ENCODE measurements at regions not wholly inside any gene's neighbourhood (a gene's known extent, or its start where the extent isn't known, plus 50 kb on each side); places are given as distances from the start of the nearest gene placed in this dataset.

- TF ChIP-seq EZH2phosphoT487 (IDR thresholded peaks at IDR 0.05; ENCODE audit: low read depth) = no peak
- TF ChIP-seq, protein P1, sequence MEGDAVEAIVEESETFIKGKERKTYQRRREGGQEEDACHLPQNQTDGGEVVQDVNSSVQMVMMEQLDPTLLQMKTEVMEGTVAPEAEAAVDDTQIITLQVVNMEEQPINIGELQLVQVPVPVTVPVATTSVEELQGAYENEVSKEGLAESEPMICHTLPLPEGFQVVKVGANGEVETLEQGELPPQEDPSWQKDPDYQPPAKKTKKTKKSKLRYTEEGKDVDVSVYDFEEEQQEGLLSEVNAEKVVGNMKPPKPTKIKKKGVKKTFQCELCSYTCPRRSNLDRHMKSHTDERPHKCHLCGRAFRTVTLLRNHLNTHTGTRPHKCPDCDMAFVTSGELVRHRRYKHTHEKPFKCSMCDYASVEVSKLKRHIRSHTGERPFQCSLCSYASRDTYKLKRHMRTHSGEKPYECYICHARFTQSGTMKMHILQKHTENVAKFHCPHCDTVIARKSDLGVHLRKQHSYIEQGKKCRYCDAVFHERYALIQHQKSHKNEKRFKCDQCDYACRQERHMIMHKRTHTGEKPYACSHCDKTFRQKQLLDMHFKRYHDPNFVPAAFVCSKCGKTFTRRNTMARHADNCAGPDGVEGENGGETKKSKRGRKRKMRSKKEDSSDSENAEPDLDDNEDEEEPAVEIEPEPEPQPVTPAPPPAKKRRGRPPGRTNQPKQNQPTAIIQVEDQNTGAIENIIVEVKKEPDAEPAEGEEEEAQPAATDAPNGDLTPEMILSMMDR (IDR thresholded peaks at IDR 0.05; ENCODE audit: low read depth, low read length) = no peak
- Histone ChIP-seq H3K36me3 (replicated peaks; ENCODE audit: low read depth, low read length) (no peaks in the 10 kb centered on the region), H2AFZ (ENCODE audit: low read depth, low read length) (no peak overlapping the region), H3K79me2 (ENCODE audit: low read length) (no peaks in the 10 kb centered on the region), H3K9me3 (ENCODE audit: insufficient read depth, low read length) (no peaks in the 10 kb centered on the region), H3K4me2 (ENCODE audit: low read length) (no peak overlapping the region), H3K4me3 (ENCODE audit: low read length) (no peak overlapping the region), H3K9ac (ENCODE audit: low read length) (no peak overlapping the region), H3K27me3 (ENCODE audit: low read depth, low read length) (no peaks in the 10 kb centered on the region), H3K4me1 (ENCODE audit: low read length) (no peaks in the 10 kb centered on the region), H4K20me1 (ENCODE audit: insufficient read depth, low read length) (no peaks in the 10 kb centered on the region), H3K27ac (ENCODE audit: low read length) (no peak overlapping the region)
These were observed 333.4 kb downstream of the YTHDC2 start for GRCh38 chr5:113846941-113847340.

DNA sequence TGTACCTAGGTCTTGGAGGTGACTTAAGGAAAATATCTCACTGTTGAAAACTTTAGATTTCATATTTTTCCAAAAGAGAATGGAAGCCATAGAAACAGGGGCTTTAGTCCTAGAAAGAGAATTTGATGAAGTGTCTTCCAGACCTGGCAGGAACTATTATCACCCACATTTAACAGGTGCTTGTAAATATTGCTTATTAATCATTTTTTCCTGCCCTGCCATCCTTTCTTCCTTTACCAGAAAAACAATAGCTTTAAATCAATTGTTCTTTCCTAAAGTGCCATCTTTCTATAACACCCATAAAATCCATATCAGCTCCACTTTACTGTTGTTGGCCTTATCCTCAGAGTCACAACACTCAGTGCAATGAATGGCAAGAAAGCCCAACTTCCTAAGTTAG is 350.9 kb downstream of the YTHDC2 start:
- Histone ChIP-seq H3K4me2 (ENCODE audit: low read length) (no peak overlapping the region), H3K9me3 (ENCODE audit: insufficient read depth, low read length) (no peaks in the 10 kb centered on the region), H3K36me3 (replicated peaks; ENCODE audit: low read depth, low read length) (no peaks in the 10 kb centered on the region), H2AFZ (ENCODE audit: low read depth, low read length) (no peak overlapping the region), H3K27ac (ENCODE audit: low read length) (no peak overlapping the region), H3K79me2 (ENCODE audit: low read length) (no peaks in the 10 kb centered on the region), H3K9ac (ENCODE audit: low read length) (no peak overlapping the region), H3K4me3 (ENCODE audit: low read length) (no peak overlapping the region), H3K27me3 (ENCODE audit: low read depth, low read length) (no peaks in the 10 kb centered on the region), H4K20me1 (ENCODE audit: insufficient read depth, low read length) (no peaks in the 10 kb centered on the region), H3K4me1 (ENCODE audit: low read length) (no peaks in the 10 kb centered on the region)
- TF ChIP-seq, protein P1 (IDR thresholded peaks at IDR 0.05; ENCODE audit: low read depth, low read length) = no peak
- TF ChIP-seq EZH2phosphoT487 (IDR thresholded peaks at IDR 0.05; ENCODE audit: low read depth) = no peak

DNA sequence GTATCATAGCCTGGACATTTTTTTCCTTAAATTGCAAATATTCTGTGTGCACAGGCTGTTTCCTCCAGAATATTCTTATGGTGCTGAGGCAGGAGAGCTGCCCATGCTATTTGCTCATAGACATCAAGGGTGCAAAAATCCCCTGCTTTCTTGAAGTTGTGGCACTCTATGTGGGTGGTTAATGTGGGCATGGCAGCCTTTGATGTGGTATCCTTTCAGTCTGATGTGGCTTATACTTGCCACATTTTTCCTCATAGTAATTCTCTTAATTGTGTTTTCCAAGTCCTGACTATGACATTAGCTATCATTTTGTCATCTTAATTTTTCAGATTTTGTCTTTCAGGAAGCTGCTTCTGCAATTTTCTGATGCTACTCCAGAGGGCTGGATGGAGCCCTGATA is 353.3 kb downstream of the YTHDC2 start:
- H3K36me3 ChIP-seq (replicated peaks; ENCODE audit: low read depth, low read length) = no peaks in the 10 kb centered on the region
- H3K4me2 ChIP-seq (ENCODE audit: low read length) = no peak overlapping the region
- H3K27me3 ChIP-seq (ENCODE audit: low read depth, low read length) = no peaks in the 10 kb centered on the region
- no peak overlapping the region for H3K4me3 ChIP-seq (ENCODE audit: low read length)
- no peaks in the 10 kb centered on the region for H3K4me1 ChIP-seq (ENCODE audit: low read length)
- no peaks in the 10 kb centered on the region for H3K79me2 ChIP-seq (ENCODE audit: low read length)
- no peak for TF ChIP-seq EZH2phosphoT487 (IDR thresholded peaks at IDR 0.05; ENCODE audit: low read depth)
- TF ChIP-seq, protein P1 (IDR thresholded peaks at IDR 0.05; ENCODE audit: low read depth, low read length) = no peak
- H3K27ac ChIP-seq (ENCODE audit: low read length) = no peak overlapping the region
- H2AFZ ChIP-seq (ENCODE audit: low read depth, low read length) = no peak overlapping the region
- no peak overlapping the region for H3K9ac ChIP-seq (ENCODE audit: low read length)
- no peaks in the 10 kb centered on the region for H3K9me3 ChIP-seq (ENCODE audit: insufficient read depth, low read length)
- H4K20me1 ChIP-seq (ENCODE audit: insufficient read depth, low read length) = no peaks in the 10 kb centered on the region

DNA sequence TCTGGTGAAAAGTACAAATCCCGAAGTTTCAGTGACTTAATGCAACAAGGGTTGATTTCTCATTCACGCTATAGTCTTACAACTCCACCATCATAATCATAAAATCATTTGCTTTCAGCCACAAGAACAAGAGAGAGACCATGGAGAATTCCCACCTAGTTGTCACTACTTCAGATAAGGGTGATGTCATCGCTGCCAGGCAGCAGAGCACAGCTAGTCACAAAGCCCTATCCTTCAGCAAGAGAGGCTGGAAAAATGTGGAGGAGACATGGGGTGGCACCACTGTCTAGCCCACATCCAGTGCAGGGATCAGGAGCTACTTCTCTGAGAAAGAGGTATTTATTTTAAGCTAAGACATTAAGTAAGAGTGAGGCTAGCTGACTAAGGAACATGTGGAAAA is 356.1 kb downstream of the YTHDC2 start:
- no peak overlapping the region for H3K9ac ChIP-seq (ENCODE audit: low read length)
- no peaks in the 10 kb centered on the region for H3K79me2 ChIP-seq (ENCODE audit: low read length)
- H3K9me3 ChIP-seq (ENCODE audit: insufficient read depth, low read length) = no peaks in the 10 kb centered on the region
- no peaks in the 10 kb centered on the region for H3K27me3 ChIP-seq (ENCODE audit: low read depth, low read length)
- no peaks in the 10 kb centered on the region for H3K36me3 ChIP-seq (replicated peaks; ENCODE audit: low read depth, low read length)
- H2AFZ ChIP-seq (ENCODE audit: low read depth, low read length) = no peak overlapping the region
- TF ChIP-seq, protein P1 (IDR thresholded peaks at IDR 0.05; ENCODE audit: low read depth, low read length) = no peak
- TF ChIP-seq EZH2phosphoT487 (IDR thresholded peaks at IDR 0.05; ENCODE audit: low read depth) = no peak
- no peak overlapping the region for H3K4me3 ChIP-seq (ENCODE audit: low read length)
- H3K4me1 ChIP-seq (ENCODE audit: low read length) = no peaks in the 10 kb centered on the region
- no peaks in the 10 kb centered on the region for H4K20me1 ChIP-seq (ENCODE audit: insufficient read depth, low read length)
- no peak overlapping the region for H3K27ac ChIP-seq (ENCODE audit: low read length)
- no peak overlapping the region for H3K4me2 ChIP-seq (ENCODE audit: low read length)
